ENCODE measurements at regions not wholly inside any gene's neighbourhood (a gene's known extent, or its start where the extent isn't known, plus 50 kb on each side); places are given as distances from the start of the nearest gene placed in this dataset.

GRCh38 chr16:27723711-27724481 is 174.0 kb downstream of the KATNIP start:
- Mint-ChIP-seq H3K4me3 (ENCODE audit: unreplicated experiment) (no peak overlapping the region), H3K36me3 (ENCODE audit: unreplicated experiment) (peaks cover 32% of the 10 kb centered on the region), H3K4me1 (ENCODE audit: unreplicated experiment) (peaks cover 21% of the 10 kb centered on the region), H3K9me3 (ENCODE audit: unreplicated experiment) (no peaks in the 10 kb centered on the region), H3K27me3 (ENCODE audit: unreplicated experiment) (no peaks in the 10 kb centered on the region), H3K27ac (ENCODE audit: unreplicated experiment) (peak overlapping the region; percentile 38)
- no peak for TF ChIP-seq CTCF (IDR thresholded peaks at IDR 0.05)
- DNase-seq (ENCODE audit: extremely low spot score, unreplicated experiment) = no peak

- DNase-seq (ENCODE audit: extremely low spot score, unreplicated experiment) = no peak
- Mint-ChIP-seq H3K4me3 (ENCODE audit: unreplicated experiment) (no peak overlapping the region), H3K27ac (ENCODE audit: unreplicated experiment) (no peak overlapping the region), H3K4me1 (ENCODE audit: unreplicated experiment) (peaks cover 23% of the 10 kb centered on the region), H3K36me3 (ENCODE audit: unreplicated experiment) (peaks cover 34% of the 10 kb centered on the region), H3K9me3 (ENCODE audit: unreplicated experiment) (no peaks in the 10 kb centered on the region), H3K27me3 (ENCODE audit: unreplicated experiment) (no peaks in the 10 kb centered on the region)
- no peak for TF ChIP-seq CTCF (IDR thresholded peaks at IDR 0.05)
These were observed 174.7 kb downstream of the KATNIP start for GRCh38 chr16:27724482-27725235.

- TF ChIP-seq CTCF (IDR thresholded peaks at IDR 0.05) = no peak
- H3K36me3 Mint-ChIP-seq (ENCODE audit: unreplicated experiment) = peaks cover 34% of the 10 kb centered on the region
These were observed 175.5 kb downstream of the KATNIP start for GRCh38 chr16:27725236-27726000.

GRCh38 chr16:27726621-27727261 is 176.8 kb downstream of the KATNIP start:
- H3K27ac Mint-ChIP-seq (ENCODE audit: unreplicated experiment) = no peak overlapping the region
- TF ChIP-seq CTCF (IDR thresholded peaks at IDR 0.05) = no peak
- no peaks in the 10 kb centered on the region for H3K9me3 Mint-ChIP-seq (ENCODE audit: unreplicated experiment)
- H3K36me3 Mint-ChIP-seq (ENCODE audit: unreplicated experiment) = peaks cover 30% of the 10 kb centered on the region
- no peak overlapping the region for H3K4me3 Mint-ChIP-seq (ENCODE audit: unreplicated experiment)
- DNase-seq (ENCODE audit: extremely low spot score, unreplicated experiment) = no peak
- no peaks in the 10 kb centered on the region for H3K27me3 Mint-ChIP-seq (ENCODE audit: unreplicated experiment)
- H3K4me1 Mint-ChIP-seq (ENCODE audit: unreplicated experiment) = peaks cover 18% of the 10 kb centered on the region

More at GRCh38 chr16:27725236-27726000, 175.5 kb downstream of the KATNIP start:
- DNase-seq (ENCODE audit: extremely low spot score, unreplicated experiment) = no peak
- Mint-ChIP-seq H3K9me3 (ENCODE audit: unreplicated experiment) (no peaks in the 10 kb centered on the region), H3K4me3 (ENCODE audit: unreplicated experiment) (no peak overlapping the region), H3K27me3 (ENCODE audit: unreplicated experiment) (no peaks in the 10 kb centered on the region), H3K27ac (ENCODE audit: unreplicated experiment) (no peak overlapping the region), H3K4me1 (ENCODE audit: unreplicated experiment) (peaks cover 25% of the 10 kb centered on the region)

Data from osteocyte (in vitro differentiated cells).